GM18502 (cell line): ENCODE measurements at regions not wholly inside any gene's neighbourhood (a gene's known extent, or its start where the extent isn't known, plus 50 kb on each side); places are given as distances from the start of the nearest gene placed in this dataset.

Source experiments
- ATAC-seq: cut with Tn5 transposase; IDR thresholded peaks from one replicate; pipeline ENCODE4 v1.9.1; 2021; ENCODE audit warnings: mild to moderate bottlenecking; ENCODE audit not compliant: unreplicated experiment, poor library complexity

GRCh38 chr14:49478784-49479183 lies 107.4 kb downstream of the RPS29 start:
- ATAC-seq = no peak

GRCh38 chr14:49467091-49467490 lies 119.1 kb downstream of the RPS29 start:
- no peak for ATAC-seq

- ATAC-seq = no peak
Measured at GRCh38 chr14:49464885-49465284, 121.3 kb downstream of the RPS29 start.

GRCh38 chr14:49463146-49463545 lies 123.0 kb downstream of the RPS29 start:
- ATAC-seq = no peak

- peak; percentile 97 for ATAC-seq
Measured at GRCh38 chr14:49461529-49462401, 124.4 kb downstream of the RPS29 start.

- ATAC-seq = no peak
Measured at GRCh38 chr14:49460662-49461061, 125.5 kb downstream of the RPS29 start.

GRCh38 chr14:49456589-49456988 lies 129.6 kb downstream of the RPS29 start:
- no peak for ATAC-seq

GRCh38 chr14:49451938-49452337 lies 134.2 kb downstream of the RPS29 start:
- no peak for ATAC-seq

- no peak for ATAC-seq
Measured at GRCh38 chr14:49449749-49450148, 136.4 kb downstream of the RPS29 start.

- no peak for ATAC-seq
Measured at GRCh38 chr14:49447540-49448107, 138.6 kb downstream of the RPS29 start.

- ATAC-seq = no peak
Measured at GRCh38 chr14:49446801-49447200, 139.4 kb downstream of the RPS29 start.

- ATAC-seq = no peak
Measured at GRCh38 chr14:49438256-49438770, 147.9 kb downstream of the RPS29 start.

- no peak for ATAC-seq
Measured at GRCh38 chr14:49428076-49428475, 158.1 kb downstream of the RPS29 start.

GRCh38 chr14:49427117-49427516 lies 159.1 kb downstream of the RPS29 start:
- no peak for ATAC-seq

GRCh38 chr14:49425921-49426320 lies 160.3 kb downstream of the RPS29 start:
- no peak for ATAC-seq

- no peak for ATAC-seq
Measured at GRCh38 chr14:49424436-49425331, 161.5 kb downstream of the RPS29 start.

GRCh38 chr14:49420201-49420600 lies 166.0 kb downstream of the RPS29 start:
- peak; percentile 72 for ATAC-seq

- no peak for ATAC-seq
Measured at GRCh38 chr14:49418789-49419188, 167.4 kb downstream of the RPS29 start.

GRCh38 chr14:49417790-49418189 lies 168.4 kb downstream of the RPS29 start:
- ATAC-seq = no peak

GRCh38 chr14:49408187-49408933 lies 177.8 kb downstream of the RPS29 start:
- no peak for ATAC-seq
